SK-N-SH treated with all-trans-retinoic acid at 6 μM for 48 hours (cell line): ENCODE measurements at regions not wholly inside any gene's neighbourhood (a gene's known extent, or its start where the extent isn't known, plus 50 kb on each side); places are given as distances from the start of the nearest gene placed in this dataset.

ENCODE experiments used
- ATAC-seq: fragments of 200-7000 bp; cut with Tn5 transposase; 3 replicates; pipeline ENCODE4 v1.9.1; 2020; ENCODE audit warnings: mild to moderate bottlenecking, moderate library complexity
- ARNTL ChIP-seq: fragments of 450-650 bp; formaldehyde crosslinking; IDR thresholded peaks from 2 replicates; pipeline ENCODE4 v1.5.0; 2020; ENCODE audit warnings: low read depth, mild to moderate bottlenecking, moderate library complexity, borderline replicate concordance
- CSDC2 ChIP-seq: fragments of 250-450 bp; sonication (Bioruptor Pico); IDR thresholded peaks from 2 replicates; pipeline ENCODE4 v1.5.0; 2020; ENCODE audit warnings: mild to moderate bottlenecking, moderate library complexity
- ESRRG ChIP-seq: fragments of 250-450 bp; sonication (Bioruptor Pico); IDR thresholded peaks from 2 replicates; pipeline ENCODE4 v1.6.1; 2021; ENCODE audit warnings: mild to moderate bottlenecking
- GLIS3 ChIP-seq: fragments of 250-450 bp; sonication (Bioruptor Pico); IDR thresholded peaks from 2 replicates; pipeline ENCODE4 v1.5.0; 2020; ENCODE audit warnings: mild to moderate bottlenecking, moderate library complexity
- OSR1 ChIP-seq: fragments of 250-450 bp; sonication (Bioruptor Pico); IDR thresholded peaks from 2 replicates; pipeline ENCODE4 v1.8.0; 2022; ENCODE audit warnings: moderate library complexity, mild to moderate bottlenecking, inconsistent platforms
- PPARA ChIP-seq: fragments of 250-450 bp; sonication (Bioruptor Pico); IDR thresholded peaks from 2 replicates; pipeline ENCODE4 v1.5.0; 2020; ENCODE audit warnings: mild to moderate bottlenecking, borderline replicate concordance
- RARB ChIP-seq: fragments of 250-450 bp; sonication (Bioruptor Pico); IDR thresholded peaks from 2 replicates; pipeline ENCODE4 v1.8.0; 2021; ENCODE audit warnings: mild to moderate bottlenecking, moderate library complexity
- SNAI2 ChIP-seq: fragments of 250-450 bp; sonication (Bioruptor Pico); IDR thresholded peaks from 2 replicates; pipeline ENCODE4 v1.5.0; 2020; ENCODE audit warnings: mild to moderate bottlenecking, moderate library complexity
- TCF4 ChIP-seq: fragments of 250-450 bp; sonication (Bioruptor Pico); IDR thresholded peaks from 2 replicates; pipeline ENCODE4 v1.8.0; 2021; ENCODE audit warnings: mild to moderate bottlenecking, moderate library complexity, borderline replicate concordance
- TOX ChIP-seq: fragments of 250-450 bp; sonication (Bioruptor Pico); IDR thresholded peaks from 2 replicates; pipeline ENCODE4 v1.8.0; 2021; ENCODE audit warnings: mild to moderate bottlenecking, moderate library complexity, borderline replicate concordance
- TSHZ2 ChIP-seq: fragments of 250-450 bp; sonication (Bioruptor Pico); IDR thresholded peaks from 2 replicates; pipeline ENCODE4 v1.5.0; 2020; ENCODE audit warnings: mild to moderate bottlenecking, moderate library complexity
- ZC3H10 ChIP-seq: fragments of 250-450 bp; sonication (Bioruptor Pico); IDR thresholded peaks from 2 replicates; pipeline ENCODE4 v1.5.1; 2021; ENCODE audit warnings: mild to moderate bottlenecking, moderate library complexity
- ZFP3 ChIP-seq: fragments of 250-450 bp; sonication (Bioruptor Pico); IDR thresholded peaks from 2 replicates; pipeline ENCODE4 v1.5.0; 2020; ENCODE audit warnings: mild to moderate bottlenecking, moderate library complexity
- ZFP30 ChIP-seq: fragments of 450-650 bp; formaldehyde crosslinking; IDR thresholded peaks from 2 replicates; pipeline ENCODE4 v1.5.0; 2022; ENCODE audit warnings: mild to moderate bottlenecking, moderate library complexity
- ZNF565 ChIP-seq: fragments of 450-650 bp; formaldehyde crosslinking; conservative IDR thresholded peaks from 2 replicates; pipeline ENCODE4 v1.5.0; 2020; ENCODE audit warnings: low read depth, mild to moderate bottlenecking, moderate library complexity
- ZNF70 ChIP-seq: fragments of 450-650 bp; formaldehyde crosslinking; IDR thresholded peaks from 2 replicates; pipeline ENCODE4 v1.5.0; 2020; ENCODE audit warnings: mild to moderate bottlenecking, moderate library complexity
- ZNF8 ChIP-seq: fragments of 450-650 bp; formaldehyde crosslinking; IDR thresholded peaks from 2 replicates; pipeline ENCODE4 v1.5.0; 2020; ENCODE audit warnings: mild to moderate bottlenecking, moderate library complexity
- TF ChIP-seq, protein P1 (sequence below): fragments of 250-450 bp; sonication (Bioruptor Pico); IDR thresholded peaks from 2 replicates; pipeline ENCODE4 v1.5.1; 2020; ENCODE audit warnings: low read depth, mild to moderate bottlenecking, moderate library complexity
- TF ChIP-seq, protein P2 (sequence below): fragments of 250-450 bp; sonication (Bioruptor Pico); IDR thresholded peaks from 2 replicates; pipeline ENCODE4 v1.8.0; 2020; ENCODE audit warnings: mild to moderate bottlenecking, moderate library complexity, borderline replicate concordance
- TF ChIP-seq, protein P3 (sequence below): fragments of 250-450 bp; sonication (Bioruptor Pico); IDR thresholded peaks from 2 replicates; pipeline ENCODE4 v1.5.1; 2021; ENCODE audit warnings: mild to moderate bottlenecking, moderate library complexity

- no peak for ATAC-seq
- TF ChIP-seq OSR1 (CRISPR knock-in tag) (no peak), TCF4 (no peak), PPARA (CRISPR knock-in tag) (no peak), GLIS3 (CRISPR knock-in tag) (no peak), ESRRG (CRISPR knock-in tag) (no peak), ZNF565 (CRISPR knock-in tag) (no peak), ZNF70 (CRISPR knock-in tag) (no peak), ZC3H10 (CRISPR knock-in tag) (no peak), CSDC2 (CRISPR knock-in tag) (no peak), TSHZ2 (no peak), SNAI2 (CRISPR knock-in tag) (no peak), ZFP30 (CRISPR knock-in tag) (no peak), TOX (CRISPR knock-in tag) (no peak), ZNF8 (CRISPR knock-in tag) (no peak), RARB (CRISPR knock-in tag) (no peak), ARNTL (CRISPR knock-in tag) (no peak)
- TF ChIP-seq, protein P1, sequence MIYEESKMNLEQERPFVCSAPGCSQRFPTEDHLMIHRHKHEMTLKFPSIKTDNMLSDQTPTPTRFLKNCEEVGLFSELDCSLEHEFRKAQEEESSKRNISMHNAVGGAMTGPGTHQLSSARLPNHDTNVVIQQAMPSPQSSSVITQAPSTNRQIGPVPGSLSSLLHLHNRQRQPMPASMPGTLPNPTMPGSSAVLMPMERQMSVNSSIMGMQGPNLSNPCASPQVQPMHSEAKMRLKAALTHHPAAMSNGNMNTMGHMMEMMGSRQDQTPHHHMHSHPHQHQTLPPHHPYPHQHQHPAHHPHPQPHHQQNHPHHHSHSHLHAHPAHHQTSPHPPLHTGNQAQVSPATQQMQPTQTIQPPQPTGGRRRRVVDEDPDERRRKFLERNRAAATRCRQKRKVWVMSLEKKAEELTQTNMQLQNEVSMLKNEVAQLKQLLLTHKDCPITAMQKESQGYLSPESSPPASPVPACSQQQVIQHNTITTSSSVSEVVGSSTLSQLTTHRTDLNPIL (CRISPR knock-in tag), result no peak
- TF ChIP-seq, protein P2, sequence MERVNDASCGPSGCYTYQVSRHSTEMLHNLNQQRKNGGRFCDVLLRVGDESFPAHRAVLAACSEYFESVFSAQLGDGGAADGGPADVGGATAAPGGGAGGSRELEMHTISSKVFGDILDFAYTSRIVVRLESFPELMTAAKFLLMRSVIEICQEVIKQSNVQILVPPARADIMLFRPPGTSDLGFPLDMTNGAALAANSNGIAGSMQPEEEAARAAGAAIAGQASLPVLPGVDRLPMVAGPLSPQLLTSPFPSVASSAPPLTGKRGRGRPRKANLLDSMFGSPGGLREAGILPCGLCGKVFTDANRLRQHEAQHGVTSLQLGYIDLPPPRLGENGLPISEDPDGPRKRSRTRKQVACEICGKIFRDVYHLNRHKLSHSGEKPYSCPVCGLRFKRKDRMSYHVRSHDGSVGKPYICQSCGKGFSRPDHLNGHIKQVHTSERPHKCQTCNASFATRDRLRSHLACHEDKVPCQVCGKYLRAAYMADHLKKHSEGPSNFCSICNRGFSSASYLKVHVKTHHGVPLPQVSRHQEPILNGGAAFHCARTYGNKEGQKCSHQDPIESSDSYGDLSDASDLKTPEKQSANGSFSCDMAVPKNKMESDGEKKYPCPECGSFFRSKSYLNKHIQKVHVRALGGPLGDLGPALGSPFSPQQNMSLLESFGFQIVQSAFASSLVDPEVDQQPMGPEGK (CRISPR knock-in tag), result no peak
- TF ChIP-seq, protein P3, sequence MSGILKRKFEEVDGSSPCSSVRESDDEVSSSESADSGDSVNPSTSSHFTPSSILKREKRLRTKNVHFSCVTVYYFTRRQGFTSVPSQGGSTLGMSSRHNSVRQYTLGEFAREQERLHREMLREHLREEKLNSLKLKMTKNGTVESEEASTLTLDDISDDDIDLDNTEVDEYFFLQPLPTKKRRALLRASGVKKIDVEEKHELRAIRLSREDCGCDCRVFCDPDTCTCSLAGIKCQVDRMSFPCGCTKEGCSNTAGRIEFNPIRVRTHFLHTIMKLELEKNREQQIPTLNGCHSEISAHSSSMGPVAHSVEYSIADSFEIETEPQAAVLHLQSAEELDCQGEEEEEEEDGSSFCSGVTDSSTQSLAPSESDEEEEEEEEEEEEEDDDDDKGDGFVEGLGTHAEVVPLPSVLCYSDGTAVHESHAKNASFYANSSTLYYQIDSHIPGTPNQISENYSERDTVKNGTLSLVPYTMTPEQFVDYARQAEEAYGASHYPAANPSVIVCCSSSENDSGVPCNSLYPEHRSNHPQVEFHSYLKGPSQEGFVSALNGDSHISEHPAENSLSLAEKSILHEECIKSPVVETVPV (CRISPR knock-in tag), result no peak
Measured at GRCh38 chr6:121000381-121000780, 333.9 kb downstream of the TBC1D32 start.

DNA sequence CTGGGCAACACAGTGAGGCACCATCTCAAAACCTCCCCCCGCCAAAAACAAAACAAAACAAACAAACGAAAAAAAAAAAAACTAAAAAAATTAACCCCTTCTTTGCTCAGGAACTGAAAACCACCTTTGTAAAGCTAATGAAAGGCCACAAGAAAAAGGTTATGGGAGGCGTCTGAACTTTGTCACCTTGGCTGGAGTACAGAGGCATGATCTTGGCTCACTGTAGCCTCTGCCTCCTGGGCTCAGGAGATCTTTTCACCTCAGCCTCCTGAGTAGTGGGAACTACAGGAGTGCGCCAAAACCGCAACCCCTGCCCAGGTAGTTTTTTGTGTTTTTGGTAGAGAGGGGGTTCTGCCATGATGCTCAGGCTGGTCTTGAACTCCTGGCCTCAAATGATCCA is 337.9 kb downstream of the TBC1D32 start:
- ATAC-seq, result no peak
- TF ChIP-seq ZFP3 (CRISPR knock-in tag) (no peak), ZC3H10 (CRISPR knock-in tag) (no peak), TSHZ2 (no peak), TCF4 (no peak), SNAI2 (CRISPR knock-in tag) (no peak), RARB (CRISPR knock-in tag) (no peak), PPARA (CRISPR knock-in tag) (no peak), ARNTL (CRISPR knock-in tag) (no peak), ZNF70 (CRISPR knock-in tag) (no peak), CSDC2 (CRISPR knock-in tag) (no peak)
- TF ChIP-seq, protein P1 (CRISPR knock-in tag), result no peak
- TF ChIP-seq, protein P3 (CRISPR knock-in tag), result no peak
